A204.1 (cell line): ENCODE measurements at regions not wholly inside any gene's neighbourhood (a gene's known extent, or its start where the extent isn't known, plus 50 kb on each side); places are given as distances from the start of the nearest gene placed in this dataset.

ENCODE experiments used
- FAIRE-seq: peaks from 2 replicates; lab custom pipeline; 2012; peaks lifted over from hg19 to GRCh38; lab: Jason Lieb, UNC

GRCh38 chr1:73644198-73644597 is 553.8 kb downstream of the LRRIQ3 start:
- no peak for FAIRE-seq

GRCh38 chr1:73639494-73639893 is 558.5 kb downstream of the LRRIQ3 start:
- no peak for FAIRE-seq

- no peak for FAIRE-seq
Observed at GRCh38 chr1:73637264-73637663, 560.7 kb downstream of the LRRIQ3 start.

GRCh38 chr1:73635021-73635420 is 563.0 kb downstream of the LRRIQ3 start:
- no peak for FAIRE-seq

- no peak for FAIRE-seq
Observed at GRCh38 chr1:73627723-73628122, 570.3 kb downstream of the LRRIQ3 start.

- FAIRE-seq: no peak
Observed at GRCh38 chr1:73626326-73626725, 571.6 kb downstream of the LRRIQ3 start.

GRCh38 chr1:73623946-73624345 is 574.0 kb downstream of the LRRIQ3 start:
- FAIRE-seq: no peak

- FAIRE-seq: no peak
Observed at GRCh38 chr1:73617145-73617544, 580.8 kb downstream of the LRRIQ3 start.

- FAIRE-seq: no peak
Observed at GRCh38 chr1:73611681-73612080, 586.3 kb downstream of the LRRIQ3 start.

GRCh38 chr1:73604739-73605138 is 593.2 kb downstream of the LRRIQ3 start:
- no peak for FAIRE-seq

GRCh38 chr1:73604211-73604610 is 593.8 kb downstream of the LRRIQ3 start:
- no peak for FAIRE-seq

- no peak for FAIRE-seq
Observed at GRCh38 chr1:73593804-73594203, 604.2 kb downstream of the LRRIQ3 start.

- FAIRE-seq: no peak
Observed at GRCh38 chr1:73593364-73593763, 604.6 kb downstream of the LRRIQ3 start.

- no peak for FAIRE-seq
Observed at GRCh38 chr1:73587080-73587479, 610.9 kb downstream of the LRRIQ3 start.

GRCh38 chr1:73577206-73577605 is 620.8 kb downstream of the LRRIQ3 start:
- no peak for FAIRE-seq

- no peak for FAIRE-seq
Observed at GRCh38 chr1:73576083-73576482, 621.9 kb downstream of the LRRIQ3 start.

GRCh38 chr1:73564294-73564693 is 633.7 kb downstream of the LRRIQ3 start:
- no peak for FAIRE-seq

GRCh38 chr1:73556270-73556669 is 641.7 kb downstream of the LRRIQ3 start:
- no peak for FAIRE-seq

- no peak for FAIRE-seq
Observed at GRCh38 chr1:73537400-73537799, 660.6 kb downstream of the LRRIQ3 start.

GRCh38 chr1:73517603-73518191 is 680.3 kb downstream of the LRRIQ3 start:
- FAIRE-seq: no peak

- FAIRE-seq: no peak
Observed at GRCh38 chr1:73516451-73516850, 681.5 kb downstream of the LRRIQ3 start.

- FAIRE-seq: no peak
Observed at GRCh38 chr1:73511038-73511437, 686.9 kb downstream of the LRRIQ3 start.

GRCh38 chr1:73500154-73500553 is 697.8 kb downstream of the LRRIQ3 start:
- FAIRE-seq: no peak

- no peak for FAIRE-seq
Observed at GRCh38 chr1:73499671-73500070, 698.3 kb downstream of the LRRIQ3 start.

GRCh38 chr1:73491621-73492020 is 706.4 kb downstream of the LRRIQ3 start:
- no peak for FAIRE-seq
